GM18511 (cell line): ENCODE measurements at regions not wholly inside any gene's neighbourhood (a gene's known extent, or its start where the extent isn't known, plus 50 kb on each side); places are given as distances from the start of the nearest gene placed in this dataset.
"Not testable (repeated sequence)": the region's sequence is repeated elsewhere in the genome, so short reads cannot be mapped to it uniquely, and the experiment has no call there.

Source experiments
- ATAC-seq: cut with Tn5 transposase; IDR thresholded peaks from one replicate; pipeline ENCODE4 v1.9.1; 2021; ENCODE audit warnings: mild to moderate bottlenecking, moderate library complexity; ENCODE audit not compliant: unreplicated experiment

- no peak for ATAC-seq
Observed at GRCh38 chrX:137646472-137646871, 80.5 kb downstream of the ZIC3 start.

DNA sequence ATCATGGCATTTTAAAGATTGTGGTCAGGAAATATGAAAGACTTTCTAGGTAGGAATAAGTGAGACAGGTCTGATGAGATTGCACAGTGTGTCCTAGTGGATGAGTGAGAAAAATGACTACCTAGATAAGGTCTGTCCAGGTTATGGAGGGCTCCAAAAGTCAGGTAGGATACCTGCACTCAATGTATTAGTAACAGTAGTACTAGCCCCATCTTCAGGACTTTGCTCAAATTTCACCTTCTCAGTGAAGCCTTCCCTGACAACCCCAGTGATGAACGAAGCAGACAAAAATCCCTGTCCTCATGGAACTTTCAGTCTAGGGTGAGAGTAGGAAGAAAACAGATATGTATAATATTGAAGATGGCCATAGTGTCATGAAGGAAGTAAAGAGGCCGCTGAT, 85.7 kb downstream of the ZIC3 start:
- ATAC-seq, result no peak

GRCh38 chrX:137652086-137652485, 86.2 kb downstream of the ZIC3 start:
- ATAC-seq, result no peak

DNA sequence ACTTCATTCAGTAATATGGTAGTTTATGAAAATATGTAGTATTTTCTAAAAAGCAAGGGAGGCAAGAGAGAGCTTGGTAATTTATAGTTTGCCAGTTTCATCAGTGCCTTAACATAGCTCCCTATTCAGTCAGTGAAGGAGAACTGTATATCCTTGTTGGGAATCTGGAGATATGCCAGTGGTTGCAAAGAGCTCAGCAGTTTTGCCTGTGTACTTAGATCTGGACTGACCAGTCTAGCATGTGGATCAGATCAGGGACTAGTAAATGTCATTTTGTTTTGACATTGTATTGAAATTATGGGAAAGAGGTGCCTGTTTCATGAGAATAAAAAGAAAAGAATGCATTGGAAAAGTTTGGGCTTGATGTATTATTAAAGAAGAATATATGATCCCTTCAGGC, 88.6 kb downstream of the ZIC3 start:
- ATAC-seq, result no peak

DNA sequence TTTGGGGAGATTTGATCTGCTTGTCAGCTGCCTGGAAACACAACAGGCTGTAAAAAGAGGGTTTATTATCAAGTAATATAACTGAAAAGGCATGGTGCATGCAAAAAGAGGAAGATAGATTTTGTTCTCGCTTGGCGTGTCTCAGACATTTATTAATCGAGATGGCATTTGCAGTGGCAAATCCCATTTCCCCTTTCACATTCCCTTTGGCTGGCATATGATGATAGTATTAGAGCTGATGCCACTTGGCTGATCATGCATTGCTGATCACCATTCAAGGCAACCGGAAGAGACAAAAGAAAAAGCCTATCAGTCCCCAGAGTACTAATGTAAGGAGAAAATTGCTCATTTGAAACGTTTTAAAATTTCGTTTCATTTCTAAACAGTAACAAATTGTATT, 101.8 kb downstream of the ZIC3 start:
- no peak for ATAC-seq

DNA sequence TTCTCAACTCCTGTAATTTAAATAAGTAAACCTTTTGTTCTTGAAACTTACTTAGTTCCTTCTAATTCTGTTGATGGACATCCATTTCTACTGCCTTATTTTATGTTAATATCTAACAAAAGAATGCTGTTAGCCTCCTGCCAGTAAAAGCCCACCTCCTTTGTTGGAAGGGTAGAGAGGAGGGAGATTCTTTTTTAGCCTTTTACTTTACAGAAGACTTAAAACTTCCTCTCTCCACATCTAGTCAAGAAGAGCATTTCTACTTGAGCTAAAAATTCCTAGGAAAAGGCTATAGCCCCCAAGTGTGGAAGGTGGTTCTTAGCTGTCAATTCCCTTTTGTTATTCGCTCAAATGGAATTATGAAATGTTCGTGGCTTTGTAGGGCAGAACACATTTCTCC, 118.7 kb downstream of the ZIC3 start:
- no peak for ATAC-seq

GRCh38 chrX:137695417-137695816, 129.5 kb downstream of the ZIC3 start:
- ATAC-seq, result no peak

GRCh38 chrX:137707348-137707747, 141.4 kb downstream of the ZIC3 start:
- no peak for ATAC-seq

DNA sequence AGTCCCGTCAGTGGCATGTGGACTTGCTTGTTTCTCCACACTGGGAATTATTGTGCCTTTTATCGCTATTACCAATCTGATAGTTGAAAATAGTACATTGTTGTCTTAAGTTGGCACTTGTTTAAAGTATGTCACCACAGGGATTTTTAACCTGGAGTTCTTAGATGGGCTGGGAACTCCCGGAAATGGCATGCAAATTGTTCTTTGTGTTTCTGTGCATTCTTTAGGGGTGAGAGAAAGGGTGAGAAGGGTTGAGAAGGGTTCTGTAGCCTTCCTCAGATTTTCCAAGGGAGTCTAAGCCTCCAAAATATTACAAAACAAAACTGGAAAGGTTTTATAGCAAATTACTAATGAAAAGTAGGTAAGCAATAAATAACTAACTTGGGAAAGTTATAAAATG, 176.9 kb downstream of the ZIC3 start:
- no peak for ATAC-seq

- ATAC-seq, result no peak
Observed at GRCh38 chrX:137743414-137743813, 177.5 kb downstream of the ZIC3 start.

DNA sequence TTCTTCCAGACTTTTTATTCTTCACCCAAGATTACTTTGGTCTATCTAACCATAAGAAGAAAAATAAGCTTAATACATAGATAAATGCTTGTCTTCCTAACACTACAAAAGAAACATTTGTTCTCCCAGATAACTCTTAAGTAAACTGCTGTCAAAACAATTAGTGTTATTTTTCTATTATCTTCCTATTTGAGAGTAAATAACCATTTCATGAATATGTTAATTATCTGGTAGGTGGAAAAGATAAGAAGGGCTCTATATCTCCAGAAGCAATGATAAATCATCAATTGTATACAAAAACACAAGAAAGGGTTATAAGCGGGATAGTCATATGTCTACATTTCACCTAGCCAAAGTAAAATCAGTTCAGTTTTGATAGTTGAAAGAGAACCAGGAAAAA, 180.4 kb downstream of the ZIC3 start:
- no peak for ATAC-seq

DNA sequence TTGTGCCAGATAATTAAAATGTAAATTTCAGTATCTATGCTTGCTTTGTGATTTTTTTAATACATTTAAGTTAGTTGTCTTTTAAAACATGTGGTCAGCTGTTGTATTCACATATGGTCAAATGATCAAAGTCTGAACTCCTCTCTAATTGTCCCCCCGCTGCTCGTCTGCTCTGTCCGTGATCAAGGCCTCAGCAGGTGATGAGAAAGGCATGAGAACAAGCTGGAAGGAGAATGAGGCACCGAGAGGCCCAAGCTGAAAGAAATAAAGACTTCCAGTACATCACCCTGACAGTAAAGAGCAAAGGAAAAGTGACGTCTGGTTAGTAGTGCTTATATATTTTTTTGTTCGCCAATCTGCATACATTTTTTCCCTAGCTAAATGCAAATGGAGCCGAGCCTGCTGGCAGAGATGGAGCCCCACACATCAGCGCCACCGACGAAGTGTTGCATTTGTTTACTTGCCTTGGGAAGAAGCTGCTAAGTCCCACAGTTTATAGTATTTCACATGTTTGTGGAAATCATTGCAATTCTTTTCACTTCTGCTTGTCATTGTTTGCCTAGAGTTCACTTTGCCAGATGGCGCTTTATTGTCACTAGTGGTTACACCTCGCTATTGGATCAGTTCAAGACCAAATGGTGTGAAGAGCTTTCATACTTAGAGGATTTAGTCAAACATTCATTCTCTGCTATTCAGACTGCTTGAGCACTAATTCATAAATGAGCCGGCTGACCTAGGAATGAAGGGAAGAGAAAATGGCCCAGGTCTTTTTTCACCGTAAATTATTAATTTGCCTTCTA, 181.5 kb downstream of the ZIC3 start:
- ATAC-seq, result no peak

GRCh38 chrX:137748827-137749226, 182.9 kb downstream of the ZIC3 start:
- no peak for ATAC-seq

GRCh38 chrX:137749246-137749645, 183.3 kb downstream of the ZIC3 start:
- ATAC-seq, result no peak

GRCh38 chrX:137771537-137771936, 205.6 kb downstream of the ZIC3 start:
- no peak for ATAC-seq

GRCh38 chrX:137792214-137792613, 226.3 kb downstream of the ZIC3 start:
- no peak for ATAC-seq

DNA sequence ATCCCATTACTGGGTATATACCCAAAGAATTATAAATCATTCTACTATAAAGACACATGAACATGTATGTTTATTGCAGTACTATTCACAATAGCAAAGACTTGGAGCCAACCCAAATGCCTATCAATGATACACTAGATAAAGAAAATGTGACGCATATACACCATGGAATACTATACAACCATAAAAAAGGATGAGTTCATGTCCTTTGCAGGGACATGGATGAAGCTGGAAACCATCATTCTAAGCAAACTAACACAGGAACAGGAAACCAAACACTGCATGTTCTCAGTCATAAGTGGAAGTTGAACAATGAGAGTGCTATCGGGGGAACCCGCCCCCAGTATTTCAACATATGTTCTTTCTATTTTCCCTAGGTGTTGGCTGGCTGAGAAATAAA, 232.0 kb downstream of the ZIC3 start:
- not testable (repeated sequence) for ATAC-seq

- ATAC-seq, result no peak
Observed at GRCh38 chrX:137823257-137823656, 257.3 kb downstream of the ZIC3 start.

DNA sequence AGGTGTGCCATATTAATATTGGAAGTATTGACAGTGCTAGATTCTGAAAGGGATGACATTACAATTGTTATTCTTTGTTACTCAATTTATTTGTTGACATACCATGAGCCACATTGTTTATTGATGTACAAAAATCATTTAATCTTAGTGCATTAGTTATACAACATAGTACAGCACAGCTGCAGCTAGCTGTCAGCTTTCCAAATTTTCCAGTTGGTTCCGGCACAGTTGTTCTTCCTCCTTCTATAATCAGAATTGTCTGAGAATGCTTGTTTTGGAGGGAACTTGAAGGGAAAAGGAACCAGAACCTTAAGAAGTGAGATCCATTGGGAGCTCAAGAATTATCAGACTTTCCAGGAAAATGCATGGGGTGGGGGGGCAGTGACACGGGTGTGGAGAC, 281.4 kb downstream of the ZIC3 start:
- ATAC-seq, result no peak

DNA sequence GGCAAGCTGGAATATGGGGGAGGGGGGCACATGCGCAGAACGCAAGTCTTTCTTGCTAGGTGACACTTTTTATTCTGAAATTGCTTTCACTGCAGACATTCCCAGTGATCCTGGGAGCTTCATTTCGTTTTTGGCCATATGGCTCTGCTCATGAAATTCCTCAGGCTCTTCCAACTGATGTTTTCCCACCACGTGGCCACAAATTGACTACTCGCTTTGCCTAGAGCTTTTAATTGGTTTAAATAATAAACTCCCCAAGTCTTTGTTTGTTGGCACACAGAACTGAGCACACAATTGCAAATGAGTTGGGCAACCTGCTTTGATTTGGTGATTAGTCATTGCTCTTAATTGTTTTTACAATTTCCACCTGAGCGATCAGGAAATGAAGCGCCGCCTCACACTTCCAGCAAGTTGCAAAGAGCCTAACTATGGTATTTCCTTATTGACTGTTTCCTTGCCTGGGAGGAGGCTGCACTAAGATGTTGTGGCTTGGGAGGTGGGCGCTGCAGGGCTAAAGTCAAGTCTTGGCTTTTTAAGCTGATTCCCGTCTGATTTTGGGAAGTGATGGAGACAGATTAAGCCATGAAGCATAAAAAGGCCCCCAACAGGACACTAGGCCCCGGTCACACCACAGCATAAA, 282.5 kb downstream of the ZIC3 start:
- ATAC-seq, result no peak

DNA sequence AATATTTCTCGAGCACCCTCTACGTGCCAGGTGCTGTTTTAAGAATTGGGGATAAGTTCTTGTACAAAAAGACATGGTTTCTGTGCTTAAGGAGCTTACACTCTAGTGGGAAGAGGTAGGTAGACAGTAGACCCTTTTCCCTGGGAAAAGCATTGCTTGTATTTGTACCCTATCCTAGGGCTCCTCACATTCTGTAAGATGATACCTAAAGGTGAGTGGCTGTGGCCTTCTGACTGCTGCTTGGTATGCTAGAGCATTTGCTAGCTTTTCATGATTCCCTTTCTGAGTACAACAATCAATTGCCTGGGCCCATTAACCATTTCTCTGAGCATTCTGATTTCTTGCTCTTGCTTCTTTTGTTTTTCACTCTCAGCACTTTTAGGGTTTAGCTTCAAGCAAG, 286.6 kb downstream of the ZIC3 start:
- no peak for ATAC-seq

DNA sequence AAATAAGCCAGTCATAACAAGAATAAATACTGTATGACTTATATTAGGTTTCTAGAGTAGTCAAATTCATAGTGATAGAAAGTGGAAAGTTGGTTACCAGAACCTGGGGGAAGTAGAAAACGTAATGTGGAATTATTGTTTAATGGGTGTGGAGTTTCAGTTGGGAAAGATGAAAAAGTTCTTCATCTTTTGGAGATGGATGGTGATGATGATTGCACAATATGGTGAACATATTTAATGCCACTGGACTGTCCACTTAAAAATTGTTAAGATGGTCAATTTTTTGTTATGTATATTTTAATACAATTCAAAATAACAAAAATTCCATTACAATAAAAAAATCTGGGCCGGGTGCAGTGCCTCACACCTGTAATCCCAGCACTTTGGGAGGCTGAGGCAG, 289.6 kb downstream of the ZIC3 start:
- ATAC-seq, result no peak

- no peak for ATAC-seq
Observed at GRCh38 chrX:137858106-137858505, 292.2 kb downstream of the ZIC3 start.
